Muscle layer of duodenum (tissue), 2 donors: ENCODE measurements at regions not wholly inside any gene's neighbourhood (a gene's known extent, or its start where the extent isn't known, plus 50 kb on each side); places are given as distances from the start of the nearest gene placed in this dataset.
"Not testable (repeated sequence)": the region's sequence is repeated elsewhere in the genome, so short reads cannot be mapped to it uniquely, and the experiment has no call there.

ENCODE experiments used
- H3K27ac ChIP-seq: one replicate; pipeline ENCODE4 v1.7.0; 2013; ENCODE audit warnings: mild to moderate bottlenecking, low read length
- H3K27me3 ChIP-seq: one replicate; pipeline ENCODE4 v1.7.0; 2013; ENCODE audit warnings: low read depth, mild to moderate bottlenecking, control low read depth, low read length
- H3K36me3 ChIP-seq, 2 donors: one replicate each; pipeline ENCODE4 v1.7.0; 2013; ENCODE audit warnings: low read length in 2 of 2, control low read depth in 1 of 2, mild to moderate bottlenecking in 1 of 2; ENCODE audit not compliant: insufficient read depth in 2 of 2, control insufficient read depth in 1 of 2
- H3K4me1 ChIP-seq, 2 donors: one replicate each; pipeline ENCODE4 v1.7.0; 2013; ENCODE audit warnings: low read length in 2 of 2, mild to moderate bottlenecking in 2 of 2, control low read depth in 1 of 2, moderate library complexity in 1 of 2; ENCODE audit not compliant: insufficient read depth in 2 of 2, control insufficient read depth in 1 of 2
- H3K4me3 ChIP-seq, 2 donors: one replicate each; pipeline ENCODE4 v1.7.0; 2013; ENCODE audit warnings: low read length in 2 of 2, low read depth in 1 of 2, mild to moderate bottlenecking in 1 of 2
- H3K9me3 ChIP-seq, 2 donors: one replicate each; pipeline ENCODE4 v1.7.0; 2013; ENCODE audit warnings: low read length in 2 of 2, control low read depth in 1 of 2, mild to moderate bottlenecking in 1 of 2; ENCODE audit not compliant: control insufficient read depth in 1 of 2
- donor health status: healthy.

- no peaks in the 10 kb centered on the region for H3K4me1 ChIP-seq
- H3K27me3 ChIP-seq = no peaks in the 10 kb centered on the region
- H3K4me3 ChIP-seq = no peak overlapping the region
- H3K36me3 ChIP-seq = no peaks in the 10 kb centered on the region
- H3K27ac ChIP-seq = no peak overlapping the region
- no peaks in the 10 kb centered on the region for H3K9me3 ChIP-seq
Measured at GRCh38 chr6:90463359-90463758, 123.5 kb downstream of the MAP3K7 start.

- Histone ChIP-seq H3K27me3 (no peaks in the 10 kb centered on the region), H3K9me3 (no peaks in the 10 kb centered on the region), H3K4me1 (no peaks in the 10 kb centered on the region), H3K4me3 (no peak overlapping the region), H3K36me3 (no peaks in the 10 kb centered on the region), H3K27ac (no peak overlapping the region)
Measured at GRCh38 chr6:90462102-90462501, 124.8 kb downstream of the MAP3K7 start.

- H3K36me3 ChIP-seq = no peaks in the 10 kb centered on the region
- H3K4me1 ChIP-seq = no peaks in the 10 kb centered on the region
- no peaks in the 10 kb centered on the region for H3K27me3 ChIP-seq
- H3K9me3 ChIP-seq = no peaks in the 10 kb centered on the region
- H3K27ac ChIP-seq = no peak overlapping the region
- H3K4me3 ChIP-seq = no peak overlapping the region
Measured at GRCh38 chr6:90461383-90461782, 125.5 kb downstream of the MAP3K7 start.

GRCh38 chr6:90460051-90460450 is 126.8 kb downstream of the MAP3K7 start:
- Histone ChIP-seq H3K27me3 (no peaks in the 10 kb centered on the region), H3K36me3 (no peaks in the 10 kb centered on the region), H3K4me3 (no peak overlapping the region), H3K9me3 (no peaks in the 10 kb centered on the region), H3K4me1 (no peaks in the 10 kb centered on the region), H3K27ac (no peak overlapping the region)

- Histone ChIP-seq H3K36me3 (no peaks in the 10 kb centered on the region), H3K27me3 (no peaks in the 10 kb centered on the region), H3K9me3 (no peaks in the 10 kb centered on the region), H3K4me1 (no peaks in the 10 kb centered on the region), H3K27ac (no peak overlapping the region), H3K4me3 (no peak overlapping the region)
Measured at GRCh38 chr6:90459225-90459758, 127.6 kb downstream of the MAP3K7 start.

GRCh38 chr6:90458353-90459224 is 128.3 kb downstream of the MAP3K7 start:
- Histone ChIP-seq H3K27me3 (no peaks in the 10 kb centered on the region), H3K4me3 (no peak overlapping the region), H3K36me3 (no peaks in the 10 kb centered on the region), H3K9me3 (no peaks in the 10 kb centered on the region), H3K4me1 (no peaks in the 10 kb centered on the region), H3K27ac (no peak overlapping the region)

- H3K36me3 ChIP-seq = no peaks in the 10 kb centered on the region
- no peaks in the 10 kb centered on the region for H3K9me3 ChIP-seq
- H3K27ac ChIP-seq = no peak overlapping the region
- no peak overlapping the region for H3K4me3 ChIP-seq
- H3K27me3 ChIP-seq = no peaks in the 10 kb centered on the region
- no peaks in the 10 kb centered on the region for H3K4me1 ChIP-seq
Measured at GRCh38 chr6:90457867-90458259, 129.0 kb downstream of the MAP3K7 start.

- not testable (repeated sequence) for H3K4me1 ChIP-seq, H3K27me3 ChIP-seq, H3K27ac ChIP-seq, H3K9me3 ChIP-seq, H3K36me3 ChIP-seq, H3K4me3 ChIP-seq
Measured at GRCh38 chr6:90456997-90457866, 129.6 kb downstream of the MAP3K7 start.

- no peaks in the 10 kb centered on the region for H3K36me3 ChIP-seq
- H3K27ac ChIP-seq = no peak overlapping the region
- no peaks in the 10 kb centered on the region for H3K27me3 ChIP-seq
- no peak overlapping the region for H3K4me3 ChIP-seq
- H3K4me1 ChIP-seq = no peaks in the 10 kb centered on the region
- no peaks in the 10 kb centered on the region for H3K9me3 ChIP-seq
Measured at GRCh38 chr6:90456001-90456400, 130.9 kb downstream of the MAP3K7 start.

- no peaks in the 10 kb centered on the region for H3K36me3 ChIP-seq
Measured at GRCh38 chr6:90454836-90455427, 131.9 kb downstream of the MAP3K7 start.

More at GRCh38 chr6:90454836-90455427, 131.9 kb downstream of the MAP3K7 start:
- no peaks in the 10 kb centered on the region for H3K9me3 ChIP-seq
- H3K4me1 ChIP-seq = no peaks in the 10 kb centered on the region
- no peak overlapping the region for H3K27ac ChIP-seq
- H3K27me3 ChIP-seq = no peaks in the 10 kb centered on the region
- H3K4me3 ChIP-seq = no peak overlapping the region
